HepG2 (cell line): ENCODE measurements at regions not wholly inside any gene's neighbourhood (a gene's known extent, or its start where the extent isn't known, plus 50 kb on each side); places are given as distances from the start of the nearest gene placed in this dataset.

Experiments
- DNMT1 ChIP-seq: sonication (generic); formaldehyde crosslinking; IDR thresholded peaks from 2 replicates; pipeline ENCODE4 v1.5.1; 2020; ENCODE audit warnings: mild to moderate bottlenecking, missing genetic modification reagents
- FOXA1 ChIP-seq, 2 experiments: fragments of 450-650 bp in 1 of 2; sonication (generic) in 1 of 2; formaldehyde crosslinking in 1 of 2; IDR thresholded peaks; 2 replicates each; pipeline versions ENCODE4 v1.4.0 to v1.6.1; 2016 to 2020; ENCODE audit warnings: missing genetic modification reagents in 1 of 2
- FOXK1 ChIP-seq: sonication (generic); formaldehyde crosslinking; IDR thresholded peaks from 2 replicates; pipeline ENCODE4 v1.4.0; 2020; ENCODE audit warnings: low read depth, missing genetic modification reagents, borderline replicate concordance
- GATAD1 ChIP-seq: IDR thresholded peaks from 2 replicates; pipeline ENCODE4 v1.6.1; 2016; ENCODE audit warnings: missing genetic modification reagents, missing compliant biosample characterization
- IRX3 ChIP-seq: sonication (generic); formaldehyde crosslinking; IDR thresholded peaks from 2 replicates; pipeline ENCODE4 v1.8.1; 2023; ENCODE audit warnings: mild to moderate bottlenecking, low read depth, missing genetic modification reagents, borderline replicate concordance
- MTF1 ChIP-seq: sonication (generic); formaldehyde crosslinking; IDR thresholded peaks from 2 replicates; pipeline ENCODE4 v1.5.0; 2020; ENCODE audit warnings: missing genetic modification reagents
- NFE2L1 ChIP-seq: sonication (generic); formaldehyde crosslinking; IDR thresholded peaks from 2 replicates; pipeline ENCODE4 v1.4.0; 2020; ENCODE audit warnings: missing genetic modification reagents, mild to moderate bottlenecking, borderline replicate concordance
- NR2F2 ChIP-seq: IDR thresholded peaks from 2 replicates; pipeline ENCODE4 v1.6.1; 2012; ENCODE audit warnings: low read depth, inconsistent platforms, borderline replicate concordance
- PITX1 ChIP-seq: sonication (generic); formaldehyde crosslinking; IDR thresholded peaks from 2 replicates; pipeline ENCODE4 v1.5.1; 2020; ENCODE audit warnings: mild to moderate bottlenecking, missing genetic modification reagents
- POLR2G ChIP-seq: fragments of 200-400 bp; formaldehyde crosslinking; IDR thresholded peaks from 2 replicates; pipeline ENCODE4 v1.6.1; 2018; ENCODE audit warnings: mild to moderate bottlenecking, low read depth, low read length, moderate library complexity
- PTBP1 ChIP-seq: fragments of 200-400 bp; formaldehyde crosslinking; IDR thresholded peaks from 2 replicates; pipeline ENCODE4 v1.6.1; 2018; ENCODE audit warnings: low read length, low read depth; ENCODE audit not compliant: poor library complexity, severe bottlenecking
- RBAK ChIP-seq: sonication (generic); formaldehyde crosslinking; IDR thresholded peaks from 2 replicates; pipeline ENCODE4 v1.5.1; 2020; ENCODE audit warnings: mild to moderate bottlenecking, missing genetic modification reagents
- RORA ChIP-seq: sonication (generic); formaldehyde crosslinking; IDR thresholded peaks from 2 replicates; pipeline ENCODE4 v1.5.0; 2020; ENCODE audit warnings: mild to moderate bottlenecking, missing genetic modification reagents, moderate library complexity
- RXRA ChIP-seq: sonication (generic); formaldehyde crosslinking; IDR thresholded peaks from 2 replicates; pipeline ENCODE4 v1.5.1; 2020; ENCODE audit warnings: missing genetic modification reagents
- SIN3A ChIP-seq: IDR thresholded peaks from 2 replicates; pipeline ENCODE4 v1.6.1; 2011; ENCODE audit warnings: low read depth, mild to moderate bottlenecking, control low read depth, low read length, borderline replicate concordance
- SOX6 ChIP-seq, 2 experiments: fragments of 450-650 bp in 1 of 2; sonication (generic) in 1 of 2; formaldehyde crosslinking in 1 of 2; IDR thresholded peaks; 2 replicates each; pipeline versions ENCODE4 v1.4.0 to v1.6.1; 2017 to 2020; ENCODE audit warnings: antibody characterized with exemption in 1 of 2, mild to moderate bottlenecking in 1 of 2, missing genetic modification reagents in 1 of 2
- THAP8 ChIP-seq: sonication (generic); formaldehyde crosslinking; IDR thresholded peaks from 2 replicates; pipeline ENCODE4 v1.5.1; 2020; ENCODE audit warnings: missing genetic modification reagents, mild to moderate bottlenecking, borderline replicate concordance
- ZNF225 ChIP-seq: sonication (generic); formaldehyde crosslinking; IDR thresholded peaks from 2 replicates; pipeline ENCODE4 v1.4.0; 2020; ENCODE audit warnings: mild to moderate bottlenecking, missing genetic modification reagents
- ZNF30 ChIP-seq: sonication (generic); formaldehyde crosslinking; IDR thresholded peaks from 2 replicates; pipeline ENCODE4 v1.5.0; 2020; ENCODE audit warnings: mild to moderate bottlenecking, missing genetic modification reagents
- ZNF550 ChIP-seq: sonication (generic); formaldehyde crosslinking; IDR thresholded peaks from 2 replicates; pipeline ENCODE4 v1.4.0; 2020; ENCODE audit warnings: mild to moderate bottlenecking, missing genetic modification reagents, borderline replicate concordance
- ZNF614 ChIP-seq: IDR thresholded peaks from 2 replicates; pipeline ENCODE4 v1.6.1; 2018; ENCODE audit warnings: missing biosample characterization, missing genetic modification reagents, inconsistent platforms, borderline replicate concordance
- ZNF629 ChIP-seq: sonication (generic); formaldehyde crosslinking; conservative IDR thresholded peaks from 2 replicates; pipeline ENCODE4 v1.5.0; 2020; ENCODE audit warnings: missing genetic modification reagents
- ZNF687 ChIP-seq: sonication (generic); formaldehyde crosslinking; IDR thresholded peaks from 2 replicates; pipeline ENCODE4 v1.5.1; 2020; ENCODE audit warnings: mild to moderate bottlenecking, missing genetic modification reagents, moderate library complexity
- ZSCAN21 ChIP-seq: sonication (generic); formaldehyde crosslinking; IDR thresholded peaks from 2 replicates; pipeline ENCODE4 v1.8.0; 2022; ENCODE audit warnings: mild to moderate bottlenecking, missing genetic modification reagents, moderate library complexity, borderline replicate concordance
- TF ChIP-seq, protein P1 (sequence below): sonication (generic); formaldehyde crosslinking; IDR thresholded peaks from 2 replicates; pipeline ENCODE4 v1.5.0; 2020; ENCODE audit warnings: mild to moderate bottlenecking, missing genetic modification reagents

- TF ChIP-seq SOX6 (IDR thresholded peaks at IDR 0.05) (no peak), SOX6 (CRISPR knock-in tag; IDR thresholded peaks at IDR 0.05) (peak; percentile 70; the same call in 1 of the 2 replicates), ZNF225 (no peak), RBAK (CRISPR knock-in tag) (no peak), FOXK1 (CRISPR knock-in tag) (0 out of 2 replicates have a peak, but pooled peaks have one; percentile 43), ZNF614 (no peak), ZNF550 (CRISPR knock-in tag) (no peak), GATAD1 (CRISPR knock-in tag) (0 out of 2 replicates have a peak, but pooled peaks have one; percentile 39), ZNF629 (CRISPR knock-in tag) (no peak), NR2F2 (no peak), RORA (CRISPR knock-in tag) (no peak), ZNF30 (CRISPR knock-in tag) (no peak), IRX3 (CRISPR knock-in tag) (no peak), SIN3A (no peak), PTBP1 (no peak), FOXA1 (IDR thresholded peaks at IDR 0.05) (no peak; the same call in 1 of the 2 replicates), FOXA1 (CRISPR knock-in tag; IDR thresholded peaks at IDR 0.05) (peak; percentile 85), MTF1 (no peak), THAP8 (no peak), RXRA (no peak), ZNF687 (CRISPR knock-in tag) (no peak), NFE2L1 (no peak), PITX1 (CRISPR knock-in tag) (no peak), ZSCAN21 (CRISPR knock-in tag) (no peak), DNMT1 (CRISPR knock-in tag) (no peak), POLR2G (no peak)
- TF ChIP-seq, protein P1, sequence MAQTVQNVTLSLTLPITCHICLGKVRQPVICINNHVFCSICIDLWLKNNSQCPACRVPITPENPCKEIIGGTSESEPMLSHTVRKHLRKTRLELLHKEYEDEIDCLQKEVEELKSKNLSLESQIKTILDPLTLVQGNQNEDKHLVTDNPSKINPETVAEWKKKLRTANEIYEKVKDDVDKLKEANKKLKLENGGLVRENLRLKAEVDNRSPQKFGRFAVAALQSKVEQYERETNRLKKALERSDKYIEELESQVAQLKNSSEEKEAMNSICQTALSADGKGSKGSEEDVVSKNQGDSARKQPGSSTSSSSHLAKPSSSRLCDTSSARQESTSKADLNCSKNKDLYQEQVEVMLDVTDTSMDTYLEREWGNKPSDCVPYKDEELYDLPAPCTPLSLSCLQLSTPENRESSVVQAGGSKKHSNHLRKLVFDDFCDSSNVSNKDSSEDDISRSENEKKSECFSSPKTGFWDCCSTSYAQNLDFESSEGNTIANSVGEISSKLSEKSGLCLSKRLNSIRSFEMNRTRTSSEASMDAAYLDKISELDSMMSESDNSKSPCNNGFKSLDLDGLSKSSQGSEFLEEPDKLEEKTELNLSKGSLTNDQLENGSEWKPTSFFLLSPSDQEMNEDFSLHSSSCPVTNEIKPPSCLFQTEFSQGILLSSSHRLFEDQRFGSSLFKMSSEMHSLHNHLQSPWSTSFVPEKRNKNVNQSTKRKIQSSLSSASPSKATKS (CRISPR knock-in tag) = no peak
Observed at GRCh38 chr5:29780401-29780800, 1413.1 kb upstream of the CDH6 start (continued).
